ENCODE measurements at regions not wholly inside any gene's neighbourhood (a gene's known extent, or its start where the extent isn't known, plus 50 kb on each side); places are given as distances from the start of the nearest gene placed in this dataset.

DNA sequence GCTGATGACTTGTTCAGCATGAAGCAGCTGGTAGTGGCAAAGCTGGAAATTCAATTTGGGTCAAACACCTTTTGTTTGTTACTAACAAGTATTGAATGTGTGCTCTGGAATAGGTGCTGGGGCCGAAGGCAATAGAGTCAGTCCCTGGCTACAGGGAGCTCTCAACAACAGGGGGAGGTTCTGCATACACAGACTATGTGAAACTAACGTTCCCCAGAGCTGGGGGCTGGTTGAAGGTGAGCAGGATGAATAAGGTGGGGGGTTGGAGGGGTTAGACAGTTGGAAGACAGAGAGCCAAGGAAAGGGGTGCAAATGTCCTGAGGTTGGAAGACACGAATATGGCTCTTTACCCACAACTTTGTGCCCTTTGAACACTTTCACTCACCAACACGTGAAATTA, 84.1 kb upstream of the PLPP4 start:
- no peak for DNase-seq (ENCODE audit: low spot score)

DNA sequence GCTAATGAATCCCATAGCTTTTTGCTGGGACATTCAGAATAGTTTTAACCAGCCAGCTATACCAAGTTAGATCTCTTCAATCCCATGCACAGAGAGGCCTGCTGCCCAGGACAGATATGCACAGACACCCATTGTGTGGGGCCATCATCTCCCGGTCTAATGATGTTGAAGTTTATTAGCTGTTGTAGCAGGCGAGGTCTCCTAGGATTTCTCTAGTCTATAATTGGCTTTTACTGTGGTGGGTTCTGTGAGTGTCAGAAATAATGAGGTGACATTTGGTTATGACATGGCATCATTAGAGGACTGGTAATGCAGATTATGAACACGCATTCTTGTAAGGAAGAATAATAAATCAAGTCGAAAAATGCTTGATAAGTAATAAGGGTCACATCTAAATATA, 81.4 kb upstream of the PLPP4 start:
- DNase-seq (ENCODE audit: low spot score): no peak

DNA sequence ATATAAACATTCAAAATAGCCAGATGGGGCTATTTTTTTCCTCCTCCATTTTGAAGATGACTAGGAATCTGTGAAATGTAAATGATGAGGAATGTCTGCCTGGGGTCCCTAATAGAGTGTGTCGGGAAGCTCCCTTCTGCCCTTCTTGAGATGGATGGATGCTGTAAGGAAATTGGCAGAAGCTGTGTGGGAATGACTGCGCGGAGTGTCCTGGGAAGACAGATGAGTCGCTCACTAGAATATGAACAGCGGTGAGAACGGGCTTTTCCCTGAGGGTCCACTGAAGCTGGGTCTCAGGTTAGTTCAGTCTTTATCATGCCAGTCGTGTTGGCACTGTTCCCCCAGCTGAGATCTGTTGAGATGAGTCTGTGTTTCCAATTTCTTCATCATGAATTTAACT, 75.1 kb upstream of the PLPP4 start:
- no peak for DNase-seq (ENCODE audit: low spot score)

DNA sequence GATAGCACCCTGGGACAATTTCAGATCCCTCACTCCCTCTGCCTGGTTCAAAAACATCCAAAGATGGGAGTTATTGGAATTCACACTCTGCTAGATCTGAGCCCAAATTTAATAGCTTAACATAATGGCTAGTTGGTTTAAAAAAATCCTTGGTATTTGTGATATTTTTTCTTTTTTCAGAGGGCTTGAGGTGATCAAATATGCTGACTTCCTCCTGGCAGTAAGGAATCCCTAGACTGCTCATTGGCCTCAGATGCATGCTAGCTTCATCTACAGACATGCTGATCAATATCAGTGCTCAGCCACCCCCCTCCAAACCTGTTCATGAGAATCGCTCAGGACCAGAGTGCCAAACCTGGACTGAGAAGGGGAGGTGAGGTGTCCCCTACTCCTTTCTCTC, 74.7 kb upstream of the PLPP4 start:
- DNase-seq (ENCODE audit: low spot score): no peak

GRCh38 chr10:120385992-120386391, 71.0 kb upstream of the PLPP4 start:
- DNase-seq (ENCODE audit: low spot score): no peak

- no peak for DNase-seq (ENCODE audit: low spot score)
Observed at GRCh38 chr10:120386896-120387295, 70.1 kb upstream of the PLPP4 start.

GRCh38 chr10:120387326-120387725, 69.7 kb upstream of the PLPP4 start:
- no peak for DNase-seq (ENCODE audit: low spot score)

DNA sequence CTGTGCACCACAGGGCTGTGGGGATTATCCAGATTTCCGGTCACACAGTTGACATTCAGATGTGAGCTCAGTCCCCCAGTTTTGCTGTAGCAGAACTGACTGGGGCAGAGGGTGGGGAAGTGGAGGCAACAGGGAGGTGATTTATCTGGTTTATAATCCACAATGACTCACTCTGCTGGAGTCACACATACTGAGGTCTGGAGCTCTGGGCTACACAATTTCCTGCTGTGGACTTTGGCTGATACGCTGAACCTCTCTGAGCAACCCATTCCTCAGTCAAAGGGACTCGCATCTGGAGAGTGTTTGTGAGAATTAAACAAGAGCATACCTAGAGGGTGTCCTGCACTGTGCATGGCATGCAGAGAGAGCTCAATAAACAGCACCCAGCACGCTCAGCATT, 64.8 kb upstream of the PLPP4 start:
- DNase-seq (ENCODE audit: low spot score): no peak

DNA sequence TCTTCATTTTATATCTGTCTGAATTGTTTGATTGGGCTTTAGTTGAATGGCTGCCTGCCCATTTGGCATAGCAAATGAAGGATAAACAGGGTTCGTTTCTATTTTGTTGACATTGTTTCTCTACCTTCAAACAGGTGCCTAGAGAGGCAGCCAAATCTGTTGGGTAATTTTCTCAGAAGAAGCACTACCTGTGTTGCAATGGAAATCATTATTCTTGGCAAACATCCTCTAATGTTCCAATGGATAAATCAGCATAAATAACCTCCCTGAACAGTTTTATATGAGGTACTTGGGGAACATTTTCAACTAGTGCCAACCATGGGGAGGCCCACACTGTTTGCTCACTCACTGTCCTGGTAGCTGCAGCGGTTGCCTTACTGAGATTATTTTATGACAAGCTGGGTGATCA, 64.4 kb upstream of the PLPP4 start:
- DNase-seq (ENCODE audit: low spot score): no peak

DNA sequence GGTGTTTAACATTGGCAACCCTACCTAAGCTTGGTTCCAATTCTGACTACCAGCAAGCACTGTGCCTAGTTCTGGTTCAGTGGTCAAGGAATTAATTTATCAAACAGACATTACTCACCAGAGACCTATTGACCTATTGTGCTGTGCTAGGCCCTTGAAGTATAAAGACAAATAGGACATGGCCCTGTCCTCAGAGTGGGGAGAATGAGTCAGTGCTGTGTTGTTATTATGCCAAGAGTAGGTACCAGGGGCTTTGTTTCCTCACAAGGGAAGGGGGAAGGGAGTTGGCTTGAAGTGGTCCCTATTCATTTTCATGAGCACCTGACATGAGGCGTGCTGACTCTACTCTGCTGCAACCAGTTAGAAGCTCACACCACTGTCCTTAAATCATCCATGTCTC, 62.6 kb upstream of the PLPP4 start:
- DNase-seq (ENCODE audit: low spot score): no peak

DNA sequence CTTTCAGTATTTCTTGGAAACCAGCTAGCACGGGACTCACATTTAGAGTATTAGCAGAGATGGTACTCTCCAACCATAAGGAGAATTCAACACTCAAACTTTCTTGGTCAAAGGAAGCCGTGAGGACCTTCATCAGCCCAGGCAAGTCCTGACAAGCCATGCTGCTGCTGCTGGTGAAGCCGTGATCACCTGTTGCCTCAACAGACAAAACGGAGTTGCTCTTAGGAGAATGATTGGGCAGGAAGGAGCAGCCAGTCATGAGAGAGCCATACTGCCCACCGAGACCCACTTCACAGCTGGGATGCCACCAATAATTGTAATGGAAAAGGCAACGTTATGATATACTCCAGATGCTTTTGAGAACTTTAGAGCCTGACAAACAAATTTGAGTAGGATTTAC, 60.8 kb upstream of the PLPP4 start:
- no peak for DNase-seq (ENCODE audit: low spot score)

- DNase-seq (ENCODE audit: low spot score): no peak
Observed at GRCh38 chr10:120398180-120398579, 58.8 kb upstream of the PLPP4 start.

- no peak for DNase-seq (ENCODE audit: low spot score)
Observed at GRCh38 chr10:120400601-120401000, 56.4 kb upstream of the PLPP4 start.

DNA sequence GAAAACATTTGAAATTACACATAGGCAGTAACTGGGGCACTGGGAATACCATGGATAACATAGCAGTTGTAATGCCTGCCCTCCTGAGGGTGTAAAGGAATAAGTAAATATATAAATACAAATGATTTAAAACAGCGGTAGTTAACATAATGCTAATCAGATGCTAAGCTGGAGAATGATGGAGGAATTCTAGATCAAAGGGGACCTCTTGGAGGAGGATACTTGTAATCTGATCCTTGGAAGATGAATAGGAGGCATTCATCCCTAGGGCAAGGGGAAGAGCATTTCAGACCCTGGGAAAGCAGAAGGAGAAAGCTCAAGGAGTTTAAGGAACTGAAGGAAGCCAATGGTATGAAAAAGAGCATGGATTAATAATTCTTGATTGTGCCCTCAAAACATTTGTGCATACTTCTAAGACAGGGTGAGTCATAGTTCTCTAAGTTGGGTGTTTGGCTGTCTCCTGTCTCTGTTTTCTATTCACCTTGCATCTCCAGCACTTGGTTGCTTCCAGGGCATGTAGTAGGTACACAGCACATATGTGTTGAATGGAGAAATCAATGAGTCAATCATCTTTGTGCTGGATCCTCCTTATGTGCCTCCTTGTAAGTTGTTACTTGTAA, 54.8 kb upstream of the PLPP4 start:
- no peak for DNase-seq (ENCODE audit: low spot score)

DNA sequence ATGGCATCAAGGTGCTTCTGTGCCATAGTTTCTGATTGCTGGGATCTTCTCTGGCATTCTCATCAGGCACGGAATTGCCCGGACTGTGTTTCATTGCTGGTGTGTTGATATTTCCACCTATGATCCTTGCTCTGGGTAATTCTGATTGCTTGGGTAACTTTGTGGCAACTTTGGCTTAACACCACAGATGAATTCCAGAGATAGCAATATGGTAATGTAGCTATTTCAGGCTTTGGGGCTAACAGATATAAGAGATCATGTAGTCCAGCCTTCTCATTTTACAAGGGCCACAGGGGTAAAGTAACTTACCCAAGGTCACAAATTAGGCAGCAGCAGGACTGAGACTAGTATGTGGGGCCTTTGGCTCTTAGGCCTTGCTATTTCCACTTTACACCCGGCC, 53.9 kb upstream of the PLPP4 start:
- no peak for DNase-seq (ENCODE audit: low spot score)

DNA sequence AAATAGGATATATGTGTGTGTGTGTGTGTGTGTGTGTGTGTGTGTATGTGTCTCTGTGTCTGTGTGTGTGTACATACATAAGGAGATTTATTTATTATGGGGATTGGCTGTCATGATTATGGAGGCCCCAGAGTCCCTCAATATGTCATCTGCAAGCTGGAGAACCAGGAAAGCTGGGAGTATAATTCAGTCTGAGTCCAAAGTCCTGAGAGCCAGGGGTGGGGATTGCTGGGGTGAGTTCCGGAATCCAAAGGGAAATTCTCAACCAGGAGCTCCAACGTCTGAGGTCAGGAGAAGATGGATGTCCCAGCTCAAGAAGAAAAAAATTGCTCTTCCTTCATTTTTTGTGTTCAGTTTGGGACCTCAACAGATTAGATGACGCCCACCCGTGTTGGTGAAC, 50.7 kb upstream of the PLPP4 start:
- DNase-seq (ENCODE audit: low spot score): no peak
